GM12875 (cell line): ENCODE measurements at regions not wholly inside any gene's neighbourhood (a gene's known extent, or its start where the extent isn't known, plus 50 kb on each side); places are given as distances from the start of the nearest gene placed in this dataset.
"Not testable (repeated sequence)": the region's sequence is repeated elsewhere in the genome, so short reads cannot be mapped to it uniquely, and the experiment has no call there.

ENCODE experiments used
- H3K4me3 ChIP-seq: one replicate; pipeline ENCODE4 v1.5.1; 2011; ENCODE audit warnings: low read depth, low read length, control low read depth
- TF ChIP-seq, protein P1 (sequence below): IDR thresholded peaks from 2 replicates; pipeline ENCODE4 v1.5.1; 2011; ENCODE audit warnings: low read depth, mild to moderate bottlenecking, control low read depth, inconsistent platforms, low read length, moderate library complexity, borderline replicate concordance; ENCODE audit not compliant: insufficient read depth

DNA sequence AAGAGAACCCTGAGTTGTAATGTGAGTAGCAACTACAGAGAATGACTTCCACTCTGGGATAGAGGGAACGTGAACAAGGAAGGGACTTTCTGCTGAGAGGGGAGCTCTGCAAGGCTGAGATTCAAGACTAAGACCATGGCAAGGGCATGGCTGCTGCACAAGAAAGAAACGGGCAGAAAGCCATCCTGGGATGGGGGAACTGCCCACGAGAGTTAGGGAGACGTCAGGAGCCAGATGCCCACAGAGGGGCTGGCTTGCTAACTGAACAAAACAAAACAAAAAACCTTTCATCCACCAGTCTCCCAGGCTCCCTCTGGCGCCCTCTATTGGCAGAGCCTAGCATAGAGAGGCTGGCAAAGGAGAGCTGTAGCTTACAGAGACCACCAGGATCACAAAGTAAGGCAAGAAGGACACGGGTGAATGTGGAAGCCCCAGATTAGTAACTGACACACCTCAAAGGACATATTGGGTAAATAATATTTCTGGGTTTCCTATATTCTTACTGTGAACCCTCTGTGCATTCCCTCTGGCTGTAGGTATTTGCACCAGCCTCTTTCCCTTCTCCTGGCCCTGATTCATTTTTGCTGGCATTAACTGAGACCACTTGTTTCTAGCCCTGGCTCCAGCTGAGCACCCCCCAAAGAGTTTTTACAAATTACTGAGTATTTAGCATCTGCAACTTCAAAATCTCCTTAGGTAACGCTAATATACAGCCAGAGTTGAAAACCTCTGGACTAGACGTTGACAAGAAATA is 338.3 kb downstream of the EMP1 start:
- TF ChIP-seq, protein P1, sequence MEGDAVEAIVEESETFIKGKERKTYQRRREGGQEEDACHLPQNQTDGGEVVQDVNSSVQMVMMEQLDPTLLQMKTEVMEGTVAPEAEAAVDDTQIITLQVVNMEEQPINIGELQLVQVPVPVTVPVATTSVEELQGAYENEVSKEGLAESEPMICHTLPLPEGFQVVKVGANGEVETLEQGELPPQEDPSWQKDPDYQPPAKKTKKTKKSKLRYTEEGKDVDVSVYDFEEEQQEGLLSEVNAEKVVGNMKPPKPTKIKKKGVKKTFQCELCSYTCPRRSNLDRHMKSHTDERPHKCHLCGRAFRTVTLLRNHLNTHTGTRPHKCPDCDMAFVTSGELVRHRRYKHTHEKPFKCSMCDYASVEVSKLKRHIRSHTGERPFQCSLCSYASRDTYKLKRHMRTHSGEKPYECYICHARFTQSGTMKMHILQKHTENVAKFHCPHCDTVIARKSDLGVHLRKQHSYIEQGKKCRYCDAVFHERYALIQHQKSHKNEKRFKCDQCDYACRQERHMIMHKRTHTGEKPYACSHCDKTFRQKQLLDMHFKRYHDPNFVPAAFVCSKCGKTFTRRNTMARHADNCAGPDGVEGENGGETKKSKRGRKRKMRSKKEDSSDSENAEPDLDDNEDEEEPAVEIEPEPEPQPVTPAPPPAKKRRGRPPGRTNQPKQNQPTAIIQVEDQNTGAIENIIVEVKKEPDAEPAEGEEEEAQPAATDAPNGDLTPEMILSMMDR: peak; percentile 93
- H3K4me3 ChIP-seq: no peak overlapping the region

GRCh38 chr12:13534242-13534641 is 337.7 kb downstream of the EMP1 start:
- no peak overlapping the region for H3K4me3 ChIP-seq
- TF ChIP-seq, protein P1: no peak

- TF ChIP-seq, protein P1: no peak
Observed at GRCh38 chr12:13530966-13531365, 334.4 kb downstream of the EMP1 start.

DNA sequence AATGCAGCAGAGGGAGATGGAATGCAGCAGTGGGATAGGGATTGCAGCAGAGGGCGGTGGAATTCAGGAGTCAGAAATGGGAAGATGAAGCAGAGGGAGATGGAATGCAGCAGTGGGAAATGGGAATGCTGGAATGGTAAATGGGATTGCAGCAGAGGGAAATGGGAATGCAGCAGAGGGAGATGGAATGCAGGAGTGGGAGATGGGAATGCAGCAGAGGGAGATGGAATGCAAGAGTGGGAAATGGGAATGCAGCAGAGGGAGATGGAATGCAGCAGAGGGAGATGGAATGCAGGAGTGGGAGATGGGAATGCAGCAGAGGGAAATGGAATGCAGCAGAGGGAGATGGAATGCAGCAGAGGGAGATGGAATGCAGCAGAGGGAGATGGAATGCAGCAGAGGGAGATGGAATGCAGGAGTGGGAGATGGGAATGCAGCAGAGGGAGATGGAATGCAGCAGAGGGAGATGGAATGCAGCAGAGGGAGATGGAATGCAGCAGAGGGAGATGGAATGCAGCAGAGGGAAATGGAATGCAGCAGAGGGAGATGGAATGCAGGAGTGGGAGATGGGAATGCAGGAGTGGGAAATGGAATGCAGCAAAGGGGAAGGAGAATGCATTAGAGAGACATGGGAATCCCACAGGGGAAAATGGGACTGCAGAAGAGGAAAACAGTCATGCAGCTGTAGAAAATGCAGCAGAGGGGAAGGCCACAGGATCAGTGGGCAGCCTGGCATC is 329.8 kb downstream of the EMP1 start:
- H3K4me3 ChIP-seq: not testable (repeated sequence)

More at GRCh38 chr12:13530966-13531365, 334.4 kb downstream of the EMP1 start:
- no peak overlapping the region for H3K4me3 ChIP-seq

DNA sequence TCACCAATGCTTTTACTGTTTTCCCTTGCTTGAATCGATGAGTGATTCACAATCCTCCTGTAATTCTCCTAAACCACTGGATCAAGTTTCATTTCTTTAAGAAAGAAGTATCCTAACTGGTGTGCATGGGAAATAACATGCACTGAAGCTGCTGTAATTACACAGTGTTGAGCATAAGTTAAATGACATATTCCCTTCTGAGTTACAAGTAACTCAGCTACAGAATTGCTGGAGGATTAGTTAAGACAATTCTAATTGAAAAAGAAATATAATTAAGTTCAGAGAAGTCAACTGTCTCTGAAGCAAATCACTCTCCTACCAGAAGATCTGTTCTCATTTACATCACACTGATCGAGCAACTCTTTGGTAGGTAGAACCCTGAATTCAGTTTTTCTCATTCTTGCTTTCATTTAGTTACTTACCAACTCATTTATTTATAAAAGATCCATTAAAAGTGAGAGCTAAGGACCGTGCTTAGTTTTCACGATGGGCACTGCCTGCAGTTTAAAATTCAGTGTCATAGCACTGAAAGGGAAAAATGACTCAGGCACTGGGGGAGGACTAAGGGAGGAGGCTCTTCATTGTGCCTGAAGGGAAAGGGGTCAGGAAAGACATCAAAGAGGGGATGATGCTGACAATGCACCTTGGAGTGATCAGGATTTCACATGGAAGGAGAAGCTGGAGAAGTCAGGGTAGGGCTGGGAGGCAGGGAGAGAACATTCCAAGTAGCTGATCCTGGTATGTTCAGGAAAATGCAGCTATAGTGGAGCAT is 327.2 kb downstream of the EMP1 start:
- TF ChIP-seq, protein P1: no peak
- no peak overlapping the region for H3K4me3 ChIP-seq

- H3K4me3 ChIP-seq: not testable (repeated sequence)
Observed at GRCh38 chr12:13518034-13518433, 321.5 kb downstream of the EMP1 start.

- TF ChIP-seq, protein P1: no peak
- H3K4me3 ChIP-seq: no peak overlapping the region
Observed at GRCh38 chr12:13509740-13510139, 313.2 kb downstream of the EMP1 start.
